ENCODE measurements at regions not wholly inside any gene's neighbourhood (a gene's known extent, or its start where the extent isn't known, plus 50 kb on each side); places are given as distances from the start of the nearest gene placed in this dataset.

- H2AFZ ChIP-seq (ENCODE audit: low read depth, low read length, poor library complexity, severe bottlenecking), result no peak overlapping the region
- H3K36me3 ChIP-seq (ENCODE audit: control insufficient read depth in 1 of 2, insufficient read depth in 2 of 2, low read length in 2 of 2), result no peaks in the 10 kb centered on the region
- no peak overlapping the region for H3K27ac ChIP-seq (ENCODE audit: low read depth, low read length)
- no peak overlapping the region for H3K4me3 ChIP-seq (replicated peaks in 1 of 2; ENCODE audit: low read depth in 1 of 2, low read length in 2 of 2)
- ChIA-PET POLR2A (no interaction called here), RAD21 (ENCODE audit: low non-redundant PET in 1 of 2, low total read pairs in 2 of 2, uncharacterized antibody in 2 of 2, unreplicated experiment in 2 of 2) (no interaction called here), CTCF (no interaction called here)
- no peak for DNase-seq (ENCODE audit: low read depth, low spot score)
- ATAC-seq, result no peak
- H3K27me3 ChIP-seq (ENCODE audit: insufficient read depth, low read length), result no peaks in the 10 kb centered on the region
- intact Hi-C loops (cut with micrococcal nuclease), result no loop called here
- H3K9ac ChIP-seq (ENCODE audit: low read length), result no peak overlapping the region
- TF ChIP-seq SIN3A (IDR thresholded peaks at IDR 0.05; ENCODE audit: low read depth) (no peak), ZNF274 (IDR thresholded peaks at IDR 0.05; ENCODE audit: low read depth, low read length) (no peak), ATF3 (IDR thresholded peaks at IDR 0.05) (no peak), YY1 (IDR thresholded peaks at IDR 0.05; ENCODE audit: extremely low read depth, insufficient replicate concordance, low read depth, low read length) (no peak), EGR1 (IDR thresholded peaks at IDR 0.05; ENCODE audit: low read depth) (no peak), POLR2AphosphoS5 (IDR thresholded peaks at IDR 0.05; ENCODE audit: low read depth, low read length) (no peak), ZFX (IDR thresholded peaks at IDR 0.05) (no peak), REST (IDR thresholded peaks at IDR 0.05; ENCODE audit: low read depth) (no peak), ELF1 (IDR thresholded peaks at IDR 0.05; ENCODE audit: borderline replicate concordance, low read depth) (no peak), EZH2 (IDR thresholded peaks at IDR 0.05) (no peak), JUND (IDR thresholded peaks at IDR 0.05) (no peak), CTCF (IDR thresholded peaks at IDR 0.05 in 2 of 3, conservative IDR thresholded peaks at IDR 0.05 in 1 of 3; ENCODE audit: borderline replicate concordance in 1 of 3, insufficient read depth in 1 of 3, low read depth in 2 of 3, low read length in 2 of 3) (no peak), ZBTB33 (IDR thresholded peaks at IDR 0.05; ENCODE audit: extremely low read depth, insufficient replicate concordance, low read length) (no peak), TCF7L2 (IDR thresholded peaks at IDR 0.05; ENCODE audit: borderline replicate concordance, extremely low read depth, insufficient read depth, insufficient read length) (no peak), FOSL1 (IDR thresholded peaks at IDR 0.05; ENCODE audit: low read depth) (no peak), CBX3 (IDR thresholded peaks at IDR 0.05; ENCODE audit: low read depth) (no peak), RAD21 (IDR thresholded peaks at IDR 0.05; ENCODE audit: low read depth) (no peak), CEBPB (IDR thresholded peaks at IDR 0.05; ENCODE audit: low read depth) (no peak), EZH2phosphoT487 (IDR thresholded peaks at IDR 0.05; ENCODE audit: borderline replicate concordance) (no peak)
- no peaks in the 10 kb centered on the region for H4K20me1 ChIP-seq (ENCODE audit: insufficient read depth)
- H3K9me2 ChIP-seq (ENCODE audit: insufficient read depth), result no peaks in the 10 kb centered on the region
- H3K4me2 ChIP-seq (ENCODE audit: low read length), result no peak overlapping the region
- H3K9me3 ChIP-seq (ENCODE audit: control insufficient read depth in 1 of 2, insufficient read depth in 1 of 2, low read depth in 1 of 2, low read length in 2 of 2), result no peaks in the 10 kb centered on the region
- no peaks in the 10 kb centered on the region for H3K4me1 ChIP-seq (ENCODE audit: control insufficient read depth in 1 of 2, insufficient read depth in 2 of 2, low read length in 2 of 2)
- BruUV-seq (replicated peaks), result no TSS peak
- no peaks in the 10 kb centered on the region for H3K79me2 ChIP-seq (ENCODE audit: insufficient read depth, low read length)
Measured at GRCh38 chr14:38546932-38547551, 291.1 kb upstream of the CLEC14A start.

Measured in HCT116 (cell line).